CD4-positive, alpha-beta T cell treated with Interleukin-6 at 100 ng/mL for 8 hours (primary cell): ENCODE measurements at regions not wholly inside any gene's neighbourhood (a gene's known extent, or its start where the extent isn't known, plus 50 kb on each side); places are given as distances from the start of the nearest gene placed in this dataset.

Source experiments
- DNase-seq: peaks from one replicate; pipeline ENCODE4 v3.0.0-alpha.2; 2020; ENCODE audit warnings: mixed read lengths, low spot score

GRCh38 chr2:236852977-236853374 is 232.7 kb upstream of the COPS8 start:
- no peak for DNase-seq

- DNase-seq, result no peak
Observed at GRCh38 chr2:236853585-236854051, 232.1 kb upstream of the COPS8 start.

GRCh38 chr2:236855176-236855865 is 230.4 kb upstream of the COPS8 start:
- DNase-seq, result no peak

- no peak for DNase-seq
Observed at GRCh38 chr2:236855866-236856847, 229.5 kb upstream of the COPS8 start.

GRCh38 chr2:236856848-236857235 is 228.8 kb upstream of the COPS8 start:
- no peak for DNase-seq

GRCh38 chr2:236857246-236857645 is 228.4 kb upstream of the COPS8 start:
- no peak for DNase-seq

- DNase-seq, result no peak
Observed at GRCh38 chr2:236857781-236858180, 227.9 kb upstream of the COPS8 start.

- DNase-seq, result no peak
Observed at GRCh38 chr2:236858661-236859060, 227.0 kb upstream of the COPS8 start.

GRCh38 chr2:236859908-236860307 is 225.8 kb upstream of the COPS8 start:
- DNase-seq, result no peak

GRCh38 chr2:236861196-236861875 is 224.4 kb upstream of the COPS8 start:
- no peak for DNase-seq

- no peak for DNase-seq
Observed at GRCh38 chr2:236861944-236862343, 223.7 kb upstream of the COPS8 start.

GRCh38 chr2:236862526-236862925 is 223.2 kb upstream of the COPS8 start:
- no peak for DNase-seq

GRCh38 chr2:236862961-236863728 is 222.5 kb upstream of the COPS8 start:
- no peak for DNase-seq

- no peak for DNase-seq
Observed at GRCh38 chr2:236863729-236864126, 222.0 kb upstream of the COPS8 start.

GRCh38 chr2:236865052-236865451 is 220.6 kb upstream of the COPS8 start:
- no peak for DNase-seq

GRCh38 chr2:236866542-236867340 is 218.9 kb upstream of the COPS8 start:
- DNase-seq, result no peak

GRCh38 chr2:236867441-236868260 is 218.0 kb upstream of the COPS8 start:
- DNase-seq, result no peak

GRCh38 chr2:236870370-236870769 is 215.3 kb upstream of the COPS8 start:
- DNase-seq, result no peak

GRCh38 chr2:236871500-236872001 is 214.1 kb upstream of the COPS8 start:
- no peak for DNase-seq

GRCh38 chr2:236872015-236872414 is 213.7 kb upstream of the COPS8 start:
- DNase-seq, result no peak
